K562 (cell line): ENCODE measurements at regions not wholly inside any gene's neighbourhood (a gene's known extent, or its start where the extent isn't known, plus 50 kb on each side); places are given as distances from the start of the nearest gene placed in this dataset.

Experiments used
- ATAC-seq: fragments of 200-7000 bp; cut with Tn5 transposase; 3 replicates; pipeline ENCODE4 v1.9.1; 2020; ENCODE audit warnings: moderate library complexity
- BruUV-seq: library from RNA; stranded (reverse); fragments of 400-500 nt; replicated peaks from 2 replicates; lab custom pipeline; 2021; lab: Mats Ljungman, UMichigan
- CTCF ChIA-PET: fragments of 300-600 bp; formaldehyde crosslinking; extraction: SDS; loops from one replicate; lab custom pipeline; 2021; ENCODE audit warnings: low intra/inter-chr PET ratio; lab: Yijun Ruan, JAX
- POLR2A ChIA-PET: fragments of 300-600, 350-650 bp; sonication (Branson Sonifier 250); formaldehyde crosslinking; extraction: SDS; loops from one replicate; lab custom pipeline; 2021; ENCODE audit warnings: antibody characterized with exemption, inconsistent platforms; lab: Yijun Ruan, JAX
- DNase-seq, 4 experiments: peaks; one replicate each; pipeline versions ENCODE4 v3.0.0 to v3.0.0-alpha.2; 2011 to 2018; ENCODE audit warnings: low spot score in 3 of 4, mixed read lengths in 3 of 4; ENCODE audit errors: extremely low read depth in 1 of 4
- FAIRE-seq: peaks from 2 replicates; lab custom pipeline; 2011; peaks lifted over from hg19 to GRCh38; lab: Jason Lieb, UNC
- H2AFZ ChIP-seq: 2 replicates; pipeline ENCODE4 v1.6.0; 2011; ENCODE audit warnings: low read depth, low read length, control low read depth, inconsistent platforms
- H3K27ac ChIP-seq: fragments of 200-600 bp; 3 replicates; pipeline ENCODE4 v1.8.0; 2011; ENCODE audit warnings: low read depth, mild to moderate bottlenecking, control low read depth, inconsistent platforms, low read length, moderate library complexity, mixed read lengths; ENCODE audit errors: extremely low read depth
- H3K27me3 ChIP-seq, 2 experiments: fragments of 300-600 bp in 1 of 2; 2 replicates in 1 of 2; 3 replicates in 1 of 2; pipeline versions ENCODE4 v1.6.0 to v1.8.0; 2011; ENCODE audit warnings: inconsistent platforms in 2 of 2, low read length in 2 of 2, mild to moderate bottlenecking in 1 of 2, mixed read lengths in 1 of 2, moderate library complexity in 1 of 2; ENCODE audit not compliant: control insufficient read depth in 2 of 2, insufficient read depth in 2 of 2
- H3K36me3 ChIP-seq: fragments of 300-600 bp; 3 replicates; pipeline ENCODE4 v1.8.0; 2011; ENCODE audit warnings: mild to moderate bottlenecking, low read length, inconsistent platforms; ENCODE audit not compliant: control insufficient read depth, insufficient read depth
- H3K4me1 ChIP-seq, 2 experiments: fragments of 200-600 bp in 1 of 2; replicated peaks in 1 of 2; 2 replicates in 1 of 2; 3 replicates in 1 of 2; pipeline versions ENCODE4 v1.5.1 to v1.8.0; 2011; ENCODE audit warnings: inconsistent platforms in 2 of 2, low read length in 2 of 2, mild to moderate bottlenecking in 1 of 2, mixed read lengths in 1 of 2, moderate library complexity in 1 of 2; ENCODE audit not compliant: control insufficient read depth in 2 of 2, insufficient read depth in 2 of 2
- H3K4me2 ChIP-seq: 2 replicates; pipeline ENCODE4 v1.6.1; 2011; ENCODE audit warnings: low read length, control low read depth, inconsistent platforms, mixed read lengths; ENCODE audit not compliant: insufficient read depth
- H3K4me3 ChIP-seq: fragments of 200-600 bp; sonication (generic), shearing (Covaris generic); 2 replicates; pipeline ENCODE4 v1.5.1; 2016; ENCODE audit warnings: control low read depth, inconsistent platforms
- H3K79me2 ChIP-seq: fragments of 200-600 bp; 3 replicates; pipeline ENCODE4 v1.8.0; 2011; ENCODE audit warnings: low read length, inconsistent platforms; ENCODE audit not compliant: control insufficient read depth, insufficient read depth
- H3K9ac ChIP-seq, 2 experiments: 2 replicates each; pipeline versions ENCODE4 v1.6.0 to v1.6.1; 2011; ENCODE audit warnings: low read depth in 2 of 2, low read length in 2 of 2, control low read depth in 1 of 2, inconsistent platforms in 1 of 2, mild to moderate bottlenecking in 1 of 2, mixed read lengths in 1 of 2; ENCODE audit not compliant: insufficient read depth in 1 of 2
- H3K9me1 ChIP-seq: one replicate; pipeline ENCODE4 v1.6.0; 2011; ENCODE audit warnings: inconsistent platforms, mild to moderate bottlenecking, low read length, moderate library complexity; ENCODE audit not compliant: control insufficient read depth, insufficient read depth
- H3K9me3 ChIP-seq: replicated peaks from 2 replicates; pipeline ENCODE4 v1.5.1; 2011; ENCODE audit warnings: low read depth, low read length, inconsistent platforms; ENCODE audit not compliant: control insufficient read depth, insufficient read depth
- H4K20me1 ChIP-seq: replicated peaks from 2 replicates; pipeline ENCODE4 v1.6.1; 2011; ENCODE audit warnings: low read length, inconsistent platforms, mixed read lengths; ENCODE audit not compliant: control insufficient read depth, insufficient read depth
- CEBPG ChIP-seq, 3 experiments: fragments of 200-800 bp in 1 of 3; sonication (Bioruptor generic) in 1 of 3; sonication (generic) in 1 of 3; formaldehyde crosslinking in 1 of 3; IDR thresholded peaks in 2 of 3; conservative IDR thresholded peaks in 1 of 3; 2 replicates each; pipeline versions ENCODE4 v1.6.1 to v1.8.0; 2016 to 2022; ENCODE audit warnings: missing compliant biosample characterization in 2 of 3, missing genetic modification characterization in 2 of 3, mild to moderate bottlenecking in 1 of 3, missing genetic modification reagents in 1 of 3
- ILK ChIP-seq: fragments of 450-650 bp; IDR thresholded peaks from 2 replicates; pipeline ENCODE4 v1.6.1; 2016; ENCODE audit warnings: missing genetic modification characterization, low read depth, mild to moderate bottlenecking, missing compliant biosample characterization, moderate library complexity, borderline replicate concordance
- MEF2A ChIP-seq: IDR thresholded peaks from 2 replicates; pipeline ENCODE4 v1.6.1; 2011; ENCODE audit warnings: low read depth, mild to moderate bottlenecking, low read length, moderate library complexity; ENCODE audit not compliant: control insufficient read depth
- POLR2B ChIP-seq: fragments of 450-650 bp; IDR thresholded peaks from 2 replicates; pipeline ENCODE4 v1.6.1; 2018; ENCODE audit warnings: low read depth; ENCODE audit not compliant: partially characterized antibody
- PRPF4 ChIP-seq: fragments of 200-400 bp; formaldehyde crosslinking; IDR thresholded peaks from one replicate; pipeline ENCODE4 v1.6.1; 2017; ENCODE audit warnings: low read length, low read depth, mild to moderate bottlenecking; ENCODE audit not compliant: insufficient read depth, poor library complexity, severe bottlenecking
- RNF2 ChIP-seq: sonication (generic); IDR thresholded peaks from 2 replicates; pipeline ENCODE4 v1.6.1; 2016
- SAP30 ChIP-seq: fragments of 200-600 bp; sonication (generic); IDR thresholded peaks from 2 replicates; pipeline ENCODE4 v1.6.1; 2012; ENCODE audit warnings: borderline replicate concordance, low read depth, mild to moderate bottlenecking, moderate library complexity, low read length, control low read depth, inconsistent platforms; ENCODE audit not compliant: insufficient read depth, poor library complexity, severe bottlenecking
- ZNF311 ChIP-seq: fragments of 250-450 bp; sonication (Bioruptor Pico); IDR thresholded peaks from 2 replicates; pipeline ENCODE4 v1.4.0; 2020; ENCODE audit warnings: mild to moderate bottlenecking, moderate library complexity
- ZNF77 ChIP-seq: fragments of 250-450 bp; sonication (Bioruptor Pico); IDR thresholded peaks from 2 replicates; pipeline ENCODE4 v1.5.0; 2020
- WGBS: fragments of 100-300 bp; shearing (Covaris generic); methylation state at CpG from one replicate; pipeline ENCODE4 v1.1.6; 2016; ENCODE audit warnings: low coverage, mixed read lengths; ENCODE audit not compliant: insufficient coverage; ENCODE audit errors: missing lambda C conversion rate; 5-methylcytosine and 5-hydroxymethylcytosine counted together
- in situ Hi-C: fragments of 300-500 bp; cut with MboI; formaldehyde crosslinking; loops from 4 replicates; pipeline ENCODE4 v1.15.0; 2018; ENCODE audit warnings: inconsistent platforms, mixed read lengths
- intact Hi-C: fragments of 100-400 bp; cut with micrococcal nuclease; formaldehyde crosslinking; loops from 2 replicates; pipeline ENCODE4 v1.14.2; 2022
- TF ChIP-seq, protein P1 (sequence below): sonication (generic); formaldehyde crosslinking; IDR thresholded peaks from 2 replicates; pipeline ENCODE4 v1.8.0; 2022; ENCODE audit warnings: missing genetic modification reagents, mild to moderate bottlenecking, borderline replicate concordance
- TF ChIP-seq, protein P2 (sequence below): fragments of 250-450 bp; sonication (Bioruptor Pico); IDR thresholded peaks from 2 replicates; pipeline ENCODE4 v1.4.0; 2020; ENCODE audit warnings: mild to moderate bottlenecking, moderate library complexity

- TF ChIP-seq ZNF77 (CRISPR knock-in tag) (no peak), CEBPG (CRISPR knock-in tag; IDR thresholded peaks at IDR 0.05) (no peak), CEBPG (tag; conservative IDR thresholded peaks at IDR 0.05 in 1 of 2, IDR thresholded peaks at IDR 0.05 in 1 of 2) (peak in 1 of 2 experiments; percentile 29; a peak in 1 of 4 replicates)
- TF ChIP-seq, protein P1, sequence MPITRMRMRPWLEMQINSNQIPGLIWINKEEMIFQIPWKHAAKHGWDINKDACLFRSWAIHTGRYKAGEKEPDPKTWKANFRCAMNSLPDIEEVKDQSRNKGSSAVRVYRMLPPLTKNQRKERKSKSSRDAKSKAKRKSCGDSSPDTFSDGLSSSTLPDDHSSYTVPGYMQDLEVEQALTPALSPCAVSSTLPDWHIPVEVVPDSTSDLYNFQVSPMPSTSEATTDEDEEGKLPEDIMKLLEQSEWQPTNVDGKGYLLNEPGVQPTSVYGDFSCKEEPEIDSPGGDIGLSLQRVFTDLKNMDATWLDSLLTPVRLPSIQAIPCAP (CRISPR knock-in tag): no peak
- Histone ChIP-seq H3K9ac (no peak overlapping the region), H3K4me1 (no peaks in the 10 kb centered on the region), H3K9me3 (no peaks in the 10 kb centered on the region), H3K36me3 (no peaks in the 10 kb centered on the region), H3K4me3 (no peak overlapping the region), H3K79me2 (no peaks in the 10 kb centered on the region), H2AFZ (no peak overlapping the region), H3K9me1 (no peaks in the 10 kb centered on the region), H3K4me2 (no peak overlapping the region), H4K20me1 (no peaks in the 10 kb centered on the region), H3K27me3 (no peaks in the 10 kb centered on the region), H3K27ac (no peak overlapping the region)
- FAIRE-seq (no peak), DNase-seq (no peak), ATAC-seq (no peak)
- ChIA-PET CTCF (no interaction called here), POLR2A (no interaction called here)
- no TSS peak for BruUV-seq
- WGBS: 0% methylated on average over 1 of the region's 1 CpG
- intact Hi-C loops (no loop called here), in situ Hi-C loops (no loop called here)
Measured at GRCh38 chr16:25413975-25414374, 156.3 kb upstream of the ZKSCAN2 start.

- H3K36me3 ChIP-seq: no peaks in the 10 kb centered on the region
- DNase-seq: no peak
- H3K79me2 ChIP-seq: no peaks in the 10 kb centered on the region
- ATAC-seq: no peak
- H3K4me2 ChIP-seq: no peak overlapping the region
- H3K9me3 ChIP-seq: no peaks in the 10 kb centered on the region
- in situ Hi-C loops (no loop called here), intact Hi-C loops (no loop called here)
- H3K9ac ChIP-seq: no peak overlapping the region
- H2AFZ ChIP-seq: no peak overlapping the region
- ChIA-PET POLR2A (no interaction called here), CTCF (no interaction called here)
- H3K27ac ChIP-seq: no peak overlapping the region
- no peaks in the 10 kb centered on the region for H3K27me3 ChIP-seq
- no peaks in the 10 kb centered on the region for H4K20me1 ChIP-seq
- no peak for FAIRE-seq
- no TSS peak for BruUV-seq
- no peaks in the 10 kb centered on the region for H3K9me1 ChIP-seq
- no peaks in the 10 kb centered on the region for H3K4me1 ChIP-seq
- H3K4me3 ChIP-seq: no peak overlapping the region
- TF ChIP-seq, protein P2, sequence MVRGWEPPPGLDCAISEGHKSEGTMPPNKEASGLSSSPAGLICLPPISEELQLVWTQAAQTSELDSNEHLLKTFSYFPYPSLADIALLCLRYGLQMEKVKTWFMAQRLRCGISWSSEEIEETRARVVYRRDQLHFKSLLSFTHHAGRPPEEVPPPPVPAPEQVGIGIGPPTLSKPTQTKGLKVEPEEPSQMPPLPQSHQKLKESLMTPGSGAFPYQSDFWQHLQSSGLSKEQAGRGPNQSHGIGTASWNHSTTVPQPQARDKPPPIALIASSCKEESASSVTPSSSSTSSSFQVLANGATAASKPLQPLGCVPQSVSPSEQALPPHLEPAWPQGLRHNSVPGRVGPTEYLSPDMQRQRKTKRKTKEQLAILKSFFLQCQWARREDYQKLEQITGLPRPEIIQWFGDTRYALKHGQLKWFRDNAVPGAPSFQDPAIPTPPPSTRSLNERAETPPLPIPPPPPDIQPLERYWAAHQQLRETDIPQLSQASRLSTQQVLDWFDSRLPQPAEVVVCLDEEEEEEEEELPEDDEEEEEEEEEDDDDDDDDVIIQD (CRISPR knock-in tag): no peak
- TF ChIP-seq ZNF311 (CRISPR knock-in tag) (no peak), SAP30 (no peak), PRPF4 (no peak), POLR2B (no peak), ILK (tag) (no peak), RNF2 (no peak), MEF2A (no peak)
Measured at GRCh38 chr16:25413133-25413532, 155.5 kb upstream of the ZKSCAN2 start.
